ENCODE measurements at regions not wholly inside any gene's neighbourhood (a gene's known extent, or its start where the extent isn't known, plus 50 kb on each side); places are given as distances from the start of the nearest gene placed in this dataset.

GRCh38 chr5:51468196-51468595, 84.9 kb downstream of the ISL1 start:
- TF ChIP-seq GATA2 (IDR thresholded peaks at IDR 0.05; ENCODE audit: low read depth, low read length) (peak; percentile 32; the same call in 1 of the 2 replicates), GATA3 (IDR thresholded peaks at IDR 0.05; ENCODE audit: low read depth, low read length) (no peak)
